ENCODE measurements at regions not wholly inside any gene's neighbourhood (a gene's known extent, or its start where the extent isn't known, plus 50 kb on each side); places are given as distances from the start of the nearest gene placed in this dataset.
"Not testable (repeated sequence)": the region's sequence is repeated elsewhere in the genome, so short reads cannot be mapped to it uniquely, and the experiment has no call there.

- no peaks in the 10 kb centered on the region for H3K36me3 ChIP-seq (ENCODE audit: insufficient read depth, low read length)
- no peak overlapping the region for H3K4me3 ChIP-seq
- TF ChIP-seq POLR2AphosphoS5 (IDR thresholded peaks at IDR 0.05; ENCODE audit: borderline replicate concordance, low read depth, low read length) (no peak), FOXP2 (optimal IDR thresholded peaks at IDR 0.05; ENCODE audit: control extremely low read depth, extremely low read length, insufficient read depth) (no peak), EZH2 (IDR thresholded peaks at IDR 0.05) (no peak)
- no peak overlapping the region for H3K9ac ChIP-seq (ENCODE audit: insufficient read length)
- H3K9me3 ChIP-seq (ENCODE audit: low read depth, low read length): no peaks in the 10 kb centered on the region
- H3K27ac ChIP-seq: no peak overlapping the region
- DNase-seq (ENCODE audit: low read depth, low spot score): no peak
These were observed 194.4 kb downstream of the TMEM200A start for GRCh38 chr6:130560231-130560630.

- not testable (repeated sequence) for H3K9ac ChIP-seq (ENCODE audit: insufficient read length); H3K36me3 ChIP-seq (ENCODE audit: insufficient read depth, low read length); H3K27ac ChIP-seq; H3K4me3 ChIP-seq; H3K9me3 ChIP-seq (ENCODE audit: low read depth, low read length); DNase-seq (ENCODE audit: low read depth, low spot score)
These were observed 195.3 kb downstream of the TMEM200A start for GRCh38 chr6:130561159-130561558.

- no peaks in the 10 kb centered on the region for H3K9me3 ChIP-seq (ENCODE audit: low read depth, low read length)
- no peak for TF ChIP-seq POLR2AphosphoS5 (IDR thresholded peaks at IDR 0.05; ENCODE audit: borderline replicate concordance, low read depth, low read length)
- TF ChIP-seq EZH2 (IDR thresholded peaks at IDR 0.05): no peak
- no peak for TF ChIP-seq FOXP2 (optimal IDR thresholded peaks at IDR 0.05; ENCODE audit: control extremely low read depth, extremely low read length, insufficient read depth)
- no peak overlapping the region for H3K9ac ChIP-seq (ENCODE audit: insufficient read length)
- DNase-seq (ENCODE audit: low read depth, low spot score): no peak
- H3K4me3 ChIP-seq: no peak overlapping the region
- no peak overlapping the region for H3K27ac ChIP-seq
- H3K36me3 ChIP-seq (ENCODE audit: insufficient read depth, low read length): no peaks in the 10 kb centered on the region
These were observed 199.9 kb downstream of the TMEM200A start for GRCh38 chr6:130565696-130566095.

GRCh38 chr6:130574146-130574545 is 208.3 kb downstream of the TMEM200A start:
- Histone ChIP-seq H3K27ac (no peak overlapping the region), H3K36me3 (ENCODE audit: insufficient read depth, low read length) (no peaks in the 10 kb centered on the region), H3K9me3 (ENCODE audit: low read depth, low read length) (no peaks in the 10 kb centered on the region), H3K9ac (ENCODE audit: insufficient read length) (no peak overlapping the region), H3K4me3 (no peak overlapping the region)
- no peak for DNase-seq (ENCODE audit: low read depth, low spot score)
- no peak for TF ChIP-seq EZH2 (IDR thresholded peaks at IDR 0.05)
- TF ChIP-seq POLR2AphosphoS5 (IDR thresholded peaks at IDR 0.05; ENCODE audit: borderline replicate concordance, low read depth, low read length): no peak
- TF ChIP-seq FOXP2 (optimal IDR thresholded peaks at IDR 0.05; ENCODE audit: control extremely low read depth, extremely low read length, insufficient read depth): no peak

GRCh38 chr6:130575557-130575956 is 209.7 kb downstream of the TMEM200A start:
- DNase-seq (ENCODE audit: low read depth, low spot score): no peak

GRCh38 chr6:130575971-130576370 is 210.2 kb downstream of the TMEM200A start:
- DNase-seq (ENCODE audit: low read depth, low spot score): no peak
- Histone ChIP-seq H3K9ac (ENCODE audit: insufficient read length) (no peak overlapping the region), H3K4me3 (no peak overlapping the region), H3K36me3 (ENCODE audit: insufficient read depth, low read length) (no peaks in the 10 kb centered on the region), H3K9me3 (ENCODE audit: low read depth, low read length) (no peaks in the 10 kb centered on the region), H3K27ac (no peak overlapping the region)
- no peak for TF ChIP-seq EZH2 (IDR thresholded peaks at IDR 0.05)
- no peak for TF ChIP-seq FOXP2 (optimal IDR thresholded peaks at IDR 0.05; ENCODE audit: control extremely low read depth, extremely low read length, insufficient read depth)
- no peak for TF ChIP-seq POLR2AphosphoS5 (IDR thresholded peaks at IDR 0.05; ENCODE audit: borderline replicate concordance, low read depth, low read length)

More at GRCh38 chr6:130575557-130575956, 209.7 kb downstream of the TMEM200A start:
- Histone ChIP-seq H3K27ac (no peak overlapping the region), H3K9ac (ENCODE audit: insufficient read length) (no peak overlapping the region), H3K4me3 (no peak overlapping the region), H3K36me3 (ENCODE audit: insufficient read depth, low read length) (no peaks in the 10 kb centered on the region), H3K9me3 (ENCODE audit: low read depth, low read length) (no peaks in the 10 kb centered on the region)
- no peak for TF ChIP-seq POLR2AphosphoS5 (IDR thresholded peaks at IDR 0.05; ENCODE audit: borderline replicate concordance, low read depth, low read length)
- TF ChIP-seq EZH2 (IDR thresholded peaks at IDR 0.05): no peak

- Histone ChIP-seq H3K9ac (ENCODE audit: insufficient read length) (no peak overlapping the region), H3K36me3 (ENCODE audit: insufficient read depth, low read length) (no peaks in the 10 kb centered on the region), H3K4me3 (peak overlapping the region; percentile 44), H3K27ac (peak overlapping the region; percentile 66; the same call in 1 of the 2 replicates), H3K9me3 (ENCODE audit: low read depth, low read length) (no peaks in the 10 kb centered on the region)
- TF ChIP-seq FOXP2 (optimal IDR thresholded peaks at IDR 0.05; ENCODE audit: control extremely low read depth, extremely low read length, insufficient read depth) (no peak), POLR2AphosphoS5 (IDR thresholded peaks at IDR 0.05; ENCODE audit: borderline replicate concordance, low read depth, low read length) (peak; percentile 16; the same call in 1 of the 2 replicates)
- DNase-seq (ENCODE audit: low read depth, low spot score): no peak
These were observed 211.5 kb downstream of the TMEM200A start for GRCh38 chr6:130577178-130577919.

GRCh38 chr6:130578713-130579112 is 212.9 kb downstream of the TMEM200A start:
- no peak overlapping the region for H3K4me3 ChIP-seq
- H3K9ac ChIP-seq (ENCODE audit: insufficient read length): no peak overlapping the region
- no peak for DNase-seq (ENCODE audit: low read depth, low spot score)
- no peaks in the 10 kb centered on the region for H3K36me3 ChIP-seq (ENCODE audit: insufficient read depth, low read length)
- TF ChIP-seq FOXP2 (optimal IDR thresholded peaks at IDR 0.05; ENCODE audit: control extremely low read depth, extremely low read length, insufficient read depth) (no peak), EZH2 (IDR thresholded peaks at IDR 0.05) (no peak), POLR2AphosphoS5 (IDR thresholded peaks at IDR 0.05; ENCODE audit: borderline replicate concordance, low read depth, low read length) (no peak)
- no peaks in the 10 kb centered on the region for H3K9me3 ChIP-seq (ENCODE audit: low read depth, low read length)
- no peak overlapping the region for H3K27ac ChIP-seq

- Histone ChIP-seq H3K4me3 (no peak overlapping the region), H3K9ac (ENCODE audit: insufficient read length) (no peak overlapping the region), H3K27ac (no peak overlapping the region), H3K36me3 (ENCODE audit: insufficient read depth, low read length) (no peaks in the 10 kb centered on the region), H3K9me3 (ENCODE audit: low read depth, low read length) (no peaks in the 10 kb centered on the region)
- TF ChIP-seq FOXP2 (optimal IDR thresholded peaks at IDR 0.05; ENCODE audit: control extremely low read depth, extremely low read length, insufficient read depth) (no peak), POLR2AphosphoS5 (IDR thresholded peaks at IDR 0.05; ENCODE audit: borderline replicate concordance, low read depth, low read length) (no peak), EZH2 (IDR thresholded peaks at IDR 0.05) (no peak)
- DNase-seq (ENCODE audit: low read depth, low spot score): no peak
These were observed 217.5 kb downstream of the TMEM200A start for GRCh38 chr6:130583268-130583667.
